Neural progenitor cell (in vitro differentiated cells): ENCODE measurements at regions not wholly inside any gene's neighbourhood (a gene's known extent, or its start where the extent isn't known, plus 50 kb on each side); places are given as distances from the start of the nearest gene placed in this dataset.

Experiments used
- DNase-seq: peaks from one replicate; pipeline ENCODE4 v3.0.0-alpha.2; 2016; ENCODE audit warnings: low spot score
- H2AFZ ChIP-seq: fragments of 200-600 bp; sonication (generic); replicated peaks from 2 replicates; pipeline ENCODE4 v1.6.1; 2016; ENCODE audit warnings: antibody characterized with exemption
- H3F3A ChIP-seq: fragments of 200-600 bp; sonication (generic); 2 replicates; pipeline ENCODE4 v1.6.1; 2016; ENCODE audit warnings: antibody characterized with exemption, low read depth
- H3K27ac ChIP-seq: fragments of 200-600 bp; sonication (generic); 2 replicates; pipeline ENCODE4 v1.5.1; 2016; ENCODE audit warnings: mild to moderate bottlenecking
- H3K27me3 ChIP-seq: fragments of 200-600 bp; sonication (generic); 2 replicates; pipeline ENCODE4 v1.6.1; 2016; ENCODE audit warnings: mild to moderate bottlenecking, moderate library complexity
- H3K36me3 ChIP-seq: fragments of 200-600 bp; sonication (generic); 2 replicates; pipeline ENCODE4 v1.5.1; 2016
- H3K4me1 ChIP-seq: fragments of 200-600 bp; sonication (generic); 2 replicates; pipeline ENCODE4 v1.6.1; 2016; ENCODE audit warnings: mixed run types
- H3K4me2 ChIP-seq: fragments of 200-600 bp; sonication (generic); 2 replicates; pipeline ENCODE4 v1.6.1; 2016
- H3K4me3 ChIP-seq: fragments of 200-600 bp; sonication (generic); 2 replicates; pipeline ENCODE4 v1.5.1; 2016
- H3K79me2 ChIP-seq: fragments of 200-600 bp; sonication (generic); 2 replicates; pipeline ENCODE4 v1.6.1; 2016; ENCODE audit warnings: low read depth
- H3K9ac ChIP-seq: fragments of 200-600 bp; sonication (generic); 2 replicates; pipeline ENCODE4 v1.6.1; 2016
- H3K9me3 ChIP-seq: fragments of 200-600 bp; sonication (generic); 2 replicates; pipeline ENCODE4 v1.5.1; 2016; ENCODE audit warnings: low read depth
- H4K20me1 ChIP-seq: fragments of 200-600 bp; sonication (generic); 2 replicates; pipeline ENCODE4 v1.6.1; 2016; ENCODE audit warnings: low read depth
- H3K27ac Mint-ChIP-seq: 3 replicates; pipeline ENCODE4 v1.8.0; 2021; ENCODE audit warnings: mixed read lengths
- H3K27me3 Mint-ChIP-seq: 2 replicates; pipeline ENCODE4 v1.8.0; 2022; ENCODE audit warnings: low read depth, mild to moderate bottlenecking, inconsistent platforms, moderate library complexity, mixed read lengths; ENCODE audit not compliant: insufficient read depth
- H3K36me3 Mint-ChIP-seq: 3 replicates; pipeline ENCODE4 v1.8.0; 2021; ENCODE audit warnings: mixed read lengths
- H3K4me1 Mint-ChIP-seq: 3 replicates; pipeline ENCODE4 v1.8.0; 2021; ENCODE audit warnings: mixed read lengths
- H3K4me3 Mint-ChIP-seq: 3 replicates; pipeline ENCODE4 v1.8.0; 2021; ENCODE audit warnings: mild to moderate bottlenecking, moderate library complexity, mixed read lengths
- H3K9me3 Mint-ChIP-seq: 3 replicates; pipeline ENCODE4 v1.8.0; 2020; ENCODE audit warnings: mixed read lengths
- CTCF ChIP-seq: fragments of 200-600 bp; sonication (generic); IDR thresholded peaks from 2 replicates; pipeline ENCODE4 v1.5.1; 2017; ENCODE audit warnings: antibody characterized with exemption, mild to moderate bottlenecking
- EZH2 ChIP-seq: fragments of 200-600 bp; sonication (generic); IDR thresholded peaks from 2 replicates; pipeline ENCODE4 v1.6.1; 2017; ENCODE audit warnings: antibody characterized with exemption, mild to moderate bottlenecking, moderate library complexity
- EZH2phosphoT487 ChIP-seq: fragments of 200-600 bp; sonication (generic); IDR thresholded peaks from 2 replicates; pipeline ENCODE4 v1.6.1; 2017; ENCODE audit warnings: antibody characterized with exemption

GRCh38 chr4:159410076-159410777, 307.3 kb downstream of the RAPGEF2 start:
- Mint-ChIP-seq H3K4me1 (no peaks in the 10 kb centered on the region), H3K36me3 (no peaks in the 10 kb centered on the region)

GRCh38 chr4:159410891-159411290, 308.0 kb downstream of the RAPGEF2 start:
- no peaks in the 10 kb centered on the region for H3K4me1 Mint-ChIP-seq
- H3K27me3 ChIP-seq, result no peaks in the 10 kb centered on the region
- TF ChIP-seq EZH2phosphoT487 (no peak), CTCF (no peak), EZH2 (no peak)
- no peak overlapping the region for H2AFZ ChIP-seq
- H3K36me3 ChIP-seq, result no peaks in the 10 kb centered on the region
- H3K27me3 Mint-ChIP-seq, result no peaks in the 10 kb centered on the region
- no peak overlapping the region for H3K4me3 ChIP-seq
- no peaks in the 10 kb centered on the region for H3K9me3 ChIP-seq
- no peak overlapping the region for H3K4me2 ChIP-seq
- no peak for DNase-seq
- H3K36me3 Mint-ChIP-seq, result no peaks in the 10 kb centered on the region
- no peak overlapping the region for H3K9ac ChIP-seq
- no peaks in the 10 kb centered on the region for H3F3A ChIP-seq
- H3K27ac ChIP-seq, result no peak overlapping the region
- no peak overlapping the region for H3K27ac Mint-ChIP-seq
- no peaks in the 10 kb centered on the region for H3K9me3 Mint-ChIP-seq
- H4K20me1 ChIP-seq, result no peaks in the 10 kb centered on the region
- H3K4me1 ChIP-seq, result no peaks in the 10 kb centered on the region
- no peaks in the 10 kb centered on the region for H3K79me2 ChIP-seq
- no peak overlapping the region for H3K4me3 Mint-ChIP-seq

More at GRCh38 chr4:159410076-159410777, 307.3 kb downstream of the RAPGEF2 start:
- H3K4me3 Mint-ChIP-seq, result no peak overlapping the region
- no peak overlapping the region for H3K27ac Mint-ChIP-seq
- H3K9ac ChIP-seq, result no peak overlapping the region
- no peaks in the 10 kb centered on the region for H3K79me2 ChIP-seq
- no peaks in the 10 kb centered on the region for H3K36me3 ChIP-seq
- no peaks in the 10 kb centered on the region for H4K20me1 ChIP-seq
- H3K9me3 Mint-ChIP-seq, result no peaks in the 10 kb centered on the region
- no peak overlapping the region for H3K4me3 ChIP-seq
- no peak for DNase-seq
- TF ChIP-seq EZH2phosphoT487, result no peak
- TF ChIP-seq CTCF, result no peak
- TF ChIP-seq EZH2, result no peak
- no peaks in the 10 kb centered on the region for H3K27me3 ChIP-seq
- no peaks in the 10 kb centered on the region for H3F3A ChIP-seq
- H3K4me1 ChIP-seq, result no peaks in the 10 kb centered on the region
- no peak overlapping the region for H3K4me2 ChIP-seq
- no peaks in the 10 kb centered on the region for H3K9me3 ChIP-seq
- H2AFZ ChIP-seq, result no peak overlapping the region
- no peak overlapping the region for H3K27ac ChIP-seq
- H3K27me3 Mint-ChIP-seq, result no peaks in the 10 kb centered on the region

- no peak overlapping the region for H2AFZ ChIP-seq
- no peaks in the 10 kb centered on the region for H3K4me1 ChIP-seq
- no peaks in the 10 kb centered on the region for H4K20me1 ChIP-seq
- TF ChIP-seq EZH2phosphoT487 (no peak), CTCF (no peak), EZH2 (no peak)
- H3K79me2 ChIP-seq, result no peaks in the 10 kb centered on the region
- DNase-seq, result no peak
- H3F3A ChIP-seq, result no peaks in the 10 kb centered on the region
- peaks cover under 1% of the 10 kb centered on the region for H3K9me3 Mint-ChIP-seq
- no peak overlapping the region for H3K4me3 Mint-ChIP-seq
- no peaks in the 10 kb centered on the region for H3K27me3 ChIP-seq
- no peak overlapping the region for H3K4me3 ChIP-seq
- no peaks in the 10 kb centered on the region for H3K4me1 Mint-ChIP-seq
- no peak overlapping the region for H3K27ac ChIP-seq
- no peaks in the 10 kb centered on the region for H3K36me3 ChIP-seq
- H3K36me3 Mint-ChIP-seq, result no peaks in the 10 kb centered on the region
- H3K4me2 ChIP-seq, result no peak overlapping the region
- H3K9me3 ChIP-seq, result no peaks in the 10 kb centered on the region
- H3K9ac ChIP-seq, result no peak overlapping the region
- no peaks in the 10 kb centered on the region for H3K27me3 Mint-ChIP-seq
- H3K27ac Mint-ChIP-seq, result no peak overlapping the region
Observed at GRCh38 chr4:159413306-159413943, 310.5 kb downstream of the RAPGEF2 start.
